ENCODE measurements at regions not wholly inside any gene's neighbourhood (a gene's known extent, or its start where the extent isn't known, plus 50 kb on each side); places are given as distances from the start of the nearest gene placed in this dataset.

- H4K20me1 ChIP-seq (replicated peaks in 1 of 2; ENCODE audit: control insufficient read depth in 1 of 2, insufficient read depth in 2 of 2, low read length in 2 of 2) = no peaks in the 10 kb centered on the region
- H2BK120ac ChIP-seq (replicated peaks; ENCODE audit: low read depth, low read length) = no peak overlapping the region
- H3K23ac ChIP-seq (ENCODE audit: insufficient read length) = no peak overlapping the region
- POLR2A ChIA-PET (ENCODE audit: partially characterized antibody) = no interaction called here
- no peaks in the 10 kb centered on the region for H3K36me3 ChIP-seq (ENCODE audit: control insufficient read depth in 2 of 4, insufficient read depth in 4 of 4, low read length in 3 of 4)
- H3K4me3 ChIP-seq (ENCODE audit: extremely low read depth in 1 of 4, insufficient read depth in 2 of 4, low read depth in 3 of 4, low read length in 4 of 4) = no peak overlapping the region
- H3K56ac ChIP-seq (replicated peaks; ENCODE audit: insufficient read length, low read depth, low read length) = no peak overlapping the region
- no peak overlapping the region for H3K14ac ChIP-seq (ENCODE audit: insufficient read length)
- no peak overlapping the region for H2AK5ac ChIP-seq (ENCODE audit: low read depth, low read length)
- DNase-seq (ENCODE audit: low read depth in 1 of 2, low spot score in 2 of 2) = no peak
- H2AFZ ChIP-seq (ENCODE audit: low read length) = no peak overlapping the region
- no peaks in the 10 kb centered on the region for H3K27me3 ChIP-seq (replicated peaks in 1 of 4; ENCODE audit: control insufficient read depth in 3 of 4, extremely low read depth in 1 of 4, insufficient read depth in 3 of 4, low read length in 3 of 4)
- H3K18ac ChIP-seq (ENCODE audit: extremely low read depth, low read length) = no peak overlapping the region
- no peaks in the 10 kb centered on the region for H3K79me1 ChIP-seq (ENCODE audit: low read depth, low read length)
- no peak overlapping the region for H4K5ac ChIP-seq (ENCODE audit: insufficient read length, low read depth, low read length)
- no peaks in the 10 kb centered on the region for H3K4me1 ChIP-seq (replicated peaks in 1 of 4; ENCODE audit: control insufficient read depth in 3 of 4, insufficient read depth in 4 of 4, low read length in 3 of 4)
- FAIRE-seq = no peak
- H3K27ac ChIP-seq (ENCODE audit: low read depth, low read length) = no peak overlapping the region
- H2BK12ac ChIP-seq (ENCODE audit: low read depth, low read length) = no peak overlapping the region
- H2BK5ac ChIP-seq (ENCODE audit: low read depth, low read length) = no peak overlapping the region
- H4K91ac ChIP-seq (replicated peaks; ENCODE audit: insufficient read length, low read length) = no peak overlapping the region
- CTCF ChIA-PET (ENCODE audit: partially characterized antibody) = interaction anchor here (0.7 to 1.8 kb wide), 3 partner anchors 9 to 223 kb away, joined by 3 to 5 read pairs (median 3); no protein-coding TSS in a partner anchor
- no peak overlapping the region for H3K4ac ChIP-seq (replicated peaks; ENCODE audit: insufficient read length, low read depth, low read length)
- no peak overlapping the region for H4K8ac ChIP-seq (ENCODE audit: extremely low read depth, insufficient read depth, low read length)
- H3K79me2 ChIP-seq (ENCODE audit: control insufficient read depth in 1 of 2, insufficient read depth in 2 of 2, low read length in 2 of 2) = no peaks in the 10 kb centered on the region
- H2BK15ac ChIP-seq (ENCODE audit: low read length) = no peak overlapping the region
- H3K9ac ChIP-seq (replicated peaks in 1 of 4; ENCODE audit: extremely low read depth in 1 of 4, low read depth in 3 of 4, low read length in 3 of 4) = no peak overlapping the region
- WGBS, 2 experiments (ENCODE audit: extremely low coverage in 1 of 2, insufficient coverage in 1 of 2, insufficient read length in 1 of 2, insufficient replicate concordance in 2 of 2, low coverage in 1 of 2, low lambda C conversion rate in 2 of 2, missing lambda C conversion rate in 1 of 2) = 93% methylated on average over 7 of the region's 8 CpGs; no CpG with 5 or more reads in 1 of the 2 experiments
- H3K4me2 ChIP-seq (ENCODE audit: insufficient read depth in 1 of 2, low read depth in 2 of 2, low read length in 2 of 2) = no peak overlapping the region
- no peak overlapping the region for H2BK20ac ChIP-seq (ENCODE audit: low read length)
- H3K9me3 ChIP-seq (ENCODE audit: insufficient read depth in 2 of 2, low read depth in 1 of 2, low read length in 1 of 2) = no peaks in the 10 kb centered on the region
- H3K23me2 ChIP-seq (ENCODE audit: low read depth, low read length) = no peaks in the 10 kb centered on the region; the same call in 1 of the 2 replicates
- TF ChIP-seq TCF12 (IDR thresholded peaks at IDR 0.05; ENCODE audit: low read depth, low read length) (no peak), BRCA1 (IDR thresholded peaks at IDR 0.05; ENCODE audit: low read depth, low read length) (no peak), EP300 (IDR thresholded peaks at IDR 0.05; ENCODE audit: borderline replicate concordance in 1 of 2, low read depth in 2 of 2, low read length in 2 of 2) (no peak), BCL11A (IDR thresholded peaks at IDR 0.05; ENCODE audit: low read depth in 2 of 2, low read length in 2 of 2) (no peak), JUND (IDR thresholded peaks at IDR 0.05; ENCODE audit: low read length) (no peak), CEBPB (IDR thresholded peaks at IDR 0.05; ENCODE audit: low read depth, low read length) (no peak), EGR1 (IDR thresholded peaks at IDR 0.05; ENCODE audit: borderline replicate concordance, low read depth, low read length) (no peak), CREB1 (IDR thresholded peaks at IDR 0.05) (no peak), SUZ12 (IDR thresholded peaks at IDR 0.05; ENCODE audit: low read length) (no peak), SRF (IDR thresholded peaks at IDR 0.05; ENCODE audit: low read depth, low read length) (no peak), BACH1 (IDR thresholded peaks at IDR 0.05; ENCODE audit: low read length) (no peak), NANOG (IDR thresholded peaks at IDR 0.05; ENCODE audit: insufficient read depth, low read depth, low read length, poor library complexity, severe bottlenecking) (no peak), SP4 (IDR thresholded peaks at IDR 0.05; ENCODE audit: low read length) (no peak), POU5F1 (IDR thresholded peaks at IDR 0.05; ENCODE audit: low read depth, low read length) (no peak), RBBP5 (IDR thresholded peaks at IDR 0.05; ENCODE audit: borderline replicate concordance, low read depth, low read length) (no peak), RFX5 (IDR thresholded peaks at IDR 0.05; ENCODE audit: borderline replicate concordance, low read depth, low read length) (no peak), KDM1A (IDR thresholded peaks at IDR 0.05; ENCODE audit: borderline replicate concordance, low read length) (no peak)
These were observed 118.2 kb downstream of the SEC61B start for GRCh38 chr9:99340281-99340680.
